ENCODE measurements at regions not wholly inside any gene's neighbourhood (a gene's known extent, or its start where the extent isn't known, plus 50 kb on each side); places are given as distances from the start of the nearest gene placed in this dataset.
A peak's percentile ranks its signal among the peaks of the same experiment; 100 is the strongest.
"Not testable (repeated sequence)": the region's sequence is repeated elsewhere in the genome, so short reads cannot be mapped to it uniquely, and the experiment has no call there.

DNA sequence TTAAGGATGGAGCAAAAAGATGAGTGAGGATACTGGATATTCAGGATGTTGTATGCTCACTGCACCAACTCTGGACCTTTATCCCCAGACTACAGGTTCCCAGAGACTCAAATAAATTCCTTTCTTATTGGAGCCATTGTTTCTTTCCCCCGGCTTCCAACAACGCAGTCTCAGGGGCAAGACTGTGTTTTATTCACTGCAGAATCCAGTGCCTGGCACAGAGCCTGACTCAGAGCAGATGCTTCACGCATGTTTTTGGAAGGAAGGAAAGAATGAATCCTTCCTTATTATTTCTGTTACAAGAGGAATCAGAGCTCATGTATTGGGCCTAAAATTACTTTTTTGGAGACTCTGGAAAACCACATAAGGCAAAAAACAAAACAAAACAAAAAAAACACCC, 96.0 kb upstream of the VGLL4 start:
- DNase-seq = peak; percentile 67

DNA sequence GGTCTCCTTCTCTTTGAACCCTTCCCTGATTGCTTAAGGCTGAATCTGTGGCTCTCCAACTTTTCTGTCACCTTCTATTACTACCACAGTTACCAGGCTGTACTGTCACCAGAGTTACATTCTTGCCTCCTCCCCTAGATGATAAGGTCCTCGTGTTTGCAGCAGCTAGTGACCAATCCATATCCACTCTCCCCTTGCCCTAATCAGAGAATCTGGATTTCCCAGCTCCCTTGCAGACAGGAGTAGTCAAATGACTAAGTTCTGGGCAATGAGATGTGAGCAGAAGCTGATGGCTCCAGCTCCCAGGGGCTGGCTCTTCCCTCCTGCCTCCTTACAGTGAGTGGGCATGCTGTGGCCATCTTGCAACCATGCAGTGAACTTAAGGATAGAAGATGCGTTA, 95.4 kb upstream of the VGLL4 start:
- DNase-seq = no peak

DNA sequence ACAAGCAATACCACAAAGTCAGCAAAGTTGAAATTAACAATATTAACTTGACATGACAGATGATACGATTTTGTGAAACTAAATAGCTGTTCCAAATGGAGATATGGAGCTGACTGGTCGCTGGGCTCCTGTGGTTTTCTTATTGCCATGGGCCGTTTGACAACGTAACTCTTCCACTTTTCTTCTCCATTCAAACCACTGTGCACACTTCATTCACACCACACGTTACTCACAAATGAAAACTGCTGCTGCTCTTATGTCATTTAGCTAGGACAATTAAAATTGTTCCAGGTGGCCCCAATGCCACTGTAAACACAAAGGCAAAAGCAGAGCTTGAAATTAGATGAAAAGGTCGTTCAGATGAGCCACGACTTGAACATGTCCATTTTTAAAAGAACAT, 94.0 kb upstream of the VGLL4 start:
- DNase-seq = no peak

DNA sequence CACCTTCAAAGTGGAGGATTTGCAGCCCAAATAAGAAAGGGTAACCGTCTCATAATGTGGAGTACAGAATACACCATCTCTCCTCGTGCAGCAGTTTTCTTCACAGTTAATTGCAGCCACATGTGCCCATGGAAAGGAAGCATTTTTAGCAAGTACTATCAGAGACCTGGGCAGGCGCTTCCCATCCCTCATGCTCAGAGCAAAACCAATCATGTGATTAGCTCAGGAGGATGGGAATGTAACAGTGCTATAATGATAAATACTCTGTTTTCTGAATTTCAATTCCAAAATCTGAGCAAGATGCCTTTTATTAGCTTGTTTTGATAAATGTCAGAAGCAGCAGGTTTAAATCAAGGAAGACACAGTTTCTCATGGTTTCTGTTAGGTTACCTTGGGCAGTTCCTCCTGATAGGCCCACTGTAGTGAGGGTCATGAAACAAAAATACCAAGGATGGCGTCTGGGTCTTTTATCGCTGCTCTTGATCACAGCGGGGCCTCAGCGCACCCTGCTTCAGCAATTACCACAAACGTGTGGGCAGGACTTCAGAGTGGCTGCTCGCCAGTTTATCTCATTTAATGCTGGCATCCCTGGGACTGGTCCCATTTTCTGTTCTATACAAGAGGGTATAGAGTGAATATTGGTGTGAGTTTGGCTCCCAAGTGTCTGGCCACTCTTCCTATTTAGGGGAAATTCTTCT, 92.6 kb upstream of the VGLL4 start:
- no peak for DNase-seq

DNA sequence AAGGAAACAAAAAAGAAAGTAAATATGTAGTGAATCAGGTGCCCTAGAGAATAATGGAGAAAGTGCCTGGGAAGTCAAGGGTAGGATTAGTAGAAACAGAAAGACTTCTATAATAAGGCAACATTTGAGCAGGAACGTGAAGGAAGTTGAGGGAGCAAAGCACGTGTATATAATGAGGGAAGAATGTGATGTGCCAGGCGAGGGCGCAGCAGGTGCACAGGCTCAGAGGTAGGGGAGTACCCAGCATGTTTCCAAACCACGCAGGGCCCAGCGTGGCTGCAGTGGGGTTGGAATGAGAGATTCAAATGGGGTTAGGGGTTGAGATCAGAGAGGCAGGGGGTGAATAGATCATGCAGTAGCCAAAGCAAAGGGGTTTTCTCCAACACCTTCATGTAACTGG, 91.9 kb upstream of the VGLL4 start:
- DNase-seq = no peak

DNA sequence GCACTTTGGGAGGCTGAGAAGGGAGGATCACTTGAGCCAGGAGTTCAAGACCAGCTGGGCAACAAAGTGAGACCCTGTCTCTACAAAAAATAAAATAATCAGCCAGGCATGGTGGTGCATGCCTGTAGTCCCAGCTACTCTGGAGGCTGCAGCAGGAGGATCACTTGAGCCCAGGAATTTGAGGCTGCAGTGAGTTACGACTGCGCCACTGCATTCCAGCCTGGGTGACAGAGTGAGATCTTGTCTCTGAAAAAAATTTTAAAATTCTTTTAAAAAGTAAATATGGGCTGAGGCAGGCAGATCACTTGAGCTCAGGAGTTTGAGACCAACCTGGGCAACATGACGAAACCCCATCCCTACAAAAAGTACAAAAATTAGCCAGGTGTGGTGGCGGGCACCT, 91.4 kb upstream of the VGLL4 start:
- not testable (repeated sequence) for DNase-seq

DNA sequence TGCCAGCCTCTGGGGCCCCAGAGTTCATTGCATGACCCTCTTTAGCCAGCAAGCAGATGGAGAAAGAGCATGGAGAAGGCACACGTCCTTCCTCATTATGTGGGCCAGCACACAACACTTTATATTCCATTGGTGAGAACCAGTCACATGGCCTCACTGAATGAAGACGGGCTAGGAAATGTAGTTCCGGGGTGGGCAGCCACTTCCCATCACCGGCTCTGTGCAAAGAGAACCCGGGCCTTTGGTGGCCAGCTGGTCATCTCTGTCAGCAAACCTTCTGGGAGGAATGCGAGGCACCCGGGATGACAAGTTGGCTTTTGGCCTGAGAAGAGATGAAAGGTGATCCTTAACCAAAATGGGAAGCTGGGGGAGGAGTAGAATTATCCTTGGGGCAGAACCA, 90.2 kb upstream of the VGLL4 start:
- no peak for DNase-seq

DNA sequence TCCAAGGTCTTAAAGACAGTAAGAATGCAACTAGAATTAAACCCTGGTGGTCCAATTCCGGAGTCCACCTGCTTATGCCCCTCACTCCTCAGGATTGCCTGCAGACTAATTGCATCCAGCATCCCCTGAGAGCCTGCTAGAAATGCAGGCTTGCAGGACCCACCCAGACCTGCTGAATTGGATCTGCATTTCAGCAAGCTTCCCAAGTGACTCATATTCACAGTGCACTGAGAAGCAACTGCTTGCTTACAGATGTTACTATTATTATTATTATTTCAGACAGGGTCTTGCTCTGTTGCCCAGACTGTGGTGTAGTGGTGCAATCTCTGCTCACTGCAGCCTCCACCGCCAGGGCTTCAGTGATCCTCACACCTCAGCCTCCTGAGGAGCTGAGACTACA, 83.5 kb upstream of the VGLL4 start:
- no peak for DNase-seq

DNA sequence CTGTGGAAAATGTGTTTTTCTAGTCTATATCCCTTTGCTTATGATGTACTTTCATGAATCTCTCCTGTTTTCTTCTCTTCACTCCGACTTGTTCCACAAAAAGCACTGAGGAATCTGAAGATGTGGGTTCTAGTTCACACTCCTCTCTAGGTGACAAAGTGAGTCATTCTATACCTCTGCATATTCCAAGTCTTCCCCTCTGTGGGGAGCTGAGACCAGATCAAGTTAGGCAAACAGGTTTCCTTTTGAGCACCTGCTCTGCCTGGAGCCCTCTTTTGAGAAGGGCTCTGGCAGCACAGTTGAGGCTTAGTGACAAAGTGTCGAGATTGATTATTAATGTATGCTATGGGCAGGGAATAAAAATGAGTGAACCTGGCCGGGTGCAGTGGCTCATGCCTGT, 82.4 kb upstream of the VGLL4 start:
- no peak for DNase-seq

DNA sequence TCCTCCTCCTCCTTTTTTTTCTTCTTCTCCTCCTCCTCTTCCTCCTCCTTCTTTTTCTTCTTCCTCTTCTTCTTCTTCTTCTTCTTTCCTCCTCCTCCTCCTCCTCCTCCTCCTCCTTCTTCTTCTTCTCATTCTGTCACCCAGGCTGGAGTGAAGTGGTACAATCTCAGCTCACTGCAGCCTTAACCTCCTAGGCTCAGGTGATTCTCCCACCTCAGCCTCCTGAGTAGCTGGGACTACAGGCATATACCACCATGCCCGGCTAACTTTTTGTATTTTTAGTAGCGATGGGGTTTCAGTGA, 81.6 kb upstream of the VGLL4 start:
- not testable (repeated sequence) for DNase-seq

DNA sequence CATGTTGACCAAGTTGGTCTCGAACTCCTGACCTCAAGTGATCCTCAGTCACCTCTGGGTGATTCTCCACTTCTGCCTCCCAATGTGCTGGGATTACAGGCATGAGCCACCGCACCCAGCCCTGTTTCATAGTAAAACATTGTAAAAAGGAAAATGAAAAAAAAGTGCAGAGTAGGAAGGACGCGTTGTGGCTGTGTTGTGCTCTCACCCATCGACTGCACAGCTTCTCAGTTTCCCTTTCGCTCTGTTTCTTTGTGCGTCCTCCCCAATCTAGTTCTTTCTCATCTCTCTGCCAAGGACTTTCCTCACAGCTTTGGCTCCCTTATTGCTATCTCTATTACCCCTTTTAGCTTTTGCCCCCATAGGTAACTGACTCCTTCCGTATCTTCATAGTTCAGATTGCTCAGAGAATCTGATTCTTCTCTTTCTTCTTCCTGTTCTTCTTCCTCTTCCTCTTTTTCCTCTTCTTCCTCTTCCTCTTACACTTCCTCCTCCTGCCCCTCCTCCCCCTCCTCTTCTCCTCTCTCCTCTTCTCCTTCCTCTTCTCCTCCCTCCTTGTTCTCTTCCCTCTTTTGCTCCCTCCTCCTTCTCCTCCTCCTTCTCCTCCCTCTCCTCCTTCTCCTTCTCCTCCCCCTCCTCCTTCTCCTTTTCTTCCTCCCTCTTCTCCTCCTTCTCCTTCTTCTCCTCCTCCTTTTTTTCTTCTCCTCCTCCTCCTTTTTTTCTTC, 81.1 kb upstream of the VGLL4 start:
- DNase-seq = no peak

DNA sequence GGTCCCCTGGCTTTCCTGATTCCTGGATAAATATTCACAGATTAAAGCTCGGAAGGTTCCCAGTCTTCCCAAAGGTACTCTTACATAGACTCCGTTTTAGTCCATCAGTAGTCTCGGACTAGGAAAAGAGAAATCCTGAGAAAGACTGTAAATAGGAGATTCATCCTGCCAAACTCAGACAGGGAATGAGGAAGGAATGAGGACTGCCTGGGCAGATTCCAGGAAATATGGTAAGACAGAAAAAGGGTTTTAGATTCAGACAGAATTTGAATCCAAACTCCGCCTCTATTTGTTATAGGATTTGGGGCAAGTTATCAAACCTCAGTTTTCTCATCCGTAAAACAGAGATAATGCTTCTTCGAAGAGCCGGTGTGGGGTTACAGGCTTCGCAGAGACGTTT, 77.8 kb upstream of the VGLL4 start:
- no peak for DNase-seq

DNA sequence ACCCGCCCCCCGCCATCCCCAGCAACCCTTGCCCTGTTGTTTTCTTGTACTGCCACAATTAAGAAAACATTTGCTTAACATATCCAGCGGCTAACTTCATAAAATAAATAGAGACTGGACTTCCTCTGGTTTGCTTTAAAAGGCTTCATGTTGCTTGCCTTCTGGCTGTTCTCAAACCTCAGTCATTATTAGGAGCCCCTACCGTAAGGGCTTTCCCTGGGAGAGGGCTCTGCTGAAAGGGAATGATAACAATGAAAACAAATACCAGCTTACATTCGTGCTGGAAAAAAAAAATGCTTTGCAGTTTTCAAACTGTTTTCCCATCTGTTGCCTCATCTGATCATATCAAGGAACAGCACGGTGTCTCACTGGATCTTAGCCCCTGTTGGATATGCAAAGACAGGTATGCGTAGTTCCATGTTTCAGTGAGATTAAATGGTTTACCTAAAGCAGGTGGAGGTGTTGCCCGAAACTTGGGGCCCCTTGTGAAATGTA, 77.2 kb upstream of the VGLL4 start:
- no peak for DNase-seq

DNA sequence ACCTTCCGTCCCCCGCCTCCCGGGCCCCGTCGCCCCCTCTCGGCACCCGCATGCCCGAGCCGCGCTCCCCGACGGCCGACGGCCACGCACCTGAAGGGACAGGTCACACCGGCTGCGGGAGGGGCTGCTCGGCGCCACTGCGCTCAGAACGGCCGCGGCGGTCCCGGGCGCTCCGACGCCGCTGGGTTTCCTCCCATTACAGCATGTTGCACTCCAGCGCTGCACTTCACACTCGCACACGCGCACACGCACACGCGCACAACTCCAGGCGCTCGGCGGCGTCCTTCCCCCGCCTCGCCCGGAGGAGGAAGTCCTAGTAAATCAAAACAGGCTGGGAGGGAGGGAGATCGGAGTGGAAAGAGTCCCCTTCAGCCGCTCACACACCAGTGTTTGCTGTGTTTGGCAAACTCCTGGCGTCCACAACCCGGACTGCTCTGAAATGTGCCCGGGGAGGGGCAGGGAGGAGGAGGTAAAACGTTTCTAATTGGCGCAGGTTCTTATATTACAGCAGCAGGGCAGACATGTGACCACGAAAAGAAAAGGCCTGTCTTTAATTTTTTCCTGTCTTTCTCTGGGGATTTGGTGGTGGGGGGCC, 76.7 kb upstream of the VGLL4 start:
- DNase-seq = peak; percentile 81

DNA sequence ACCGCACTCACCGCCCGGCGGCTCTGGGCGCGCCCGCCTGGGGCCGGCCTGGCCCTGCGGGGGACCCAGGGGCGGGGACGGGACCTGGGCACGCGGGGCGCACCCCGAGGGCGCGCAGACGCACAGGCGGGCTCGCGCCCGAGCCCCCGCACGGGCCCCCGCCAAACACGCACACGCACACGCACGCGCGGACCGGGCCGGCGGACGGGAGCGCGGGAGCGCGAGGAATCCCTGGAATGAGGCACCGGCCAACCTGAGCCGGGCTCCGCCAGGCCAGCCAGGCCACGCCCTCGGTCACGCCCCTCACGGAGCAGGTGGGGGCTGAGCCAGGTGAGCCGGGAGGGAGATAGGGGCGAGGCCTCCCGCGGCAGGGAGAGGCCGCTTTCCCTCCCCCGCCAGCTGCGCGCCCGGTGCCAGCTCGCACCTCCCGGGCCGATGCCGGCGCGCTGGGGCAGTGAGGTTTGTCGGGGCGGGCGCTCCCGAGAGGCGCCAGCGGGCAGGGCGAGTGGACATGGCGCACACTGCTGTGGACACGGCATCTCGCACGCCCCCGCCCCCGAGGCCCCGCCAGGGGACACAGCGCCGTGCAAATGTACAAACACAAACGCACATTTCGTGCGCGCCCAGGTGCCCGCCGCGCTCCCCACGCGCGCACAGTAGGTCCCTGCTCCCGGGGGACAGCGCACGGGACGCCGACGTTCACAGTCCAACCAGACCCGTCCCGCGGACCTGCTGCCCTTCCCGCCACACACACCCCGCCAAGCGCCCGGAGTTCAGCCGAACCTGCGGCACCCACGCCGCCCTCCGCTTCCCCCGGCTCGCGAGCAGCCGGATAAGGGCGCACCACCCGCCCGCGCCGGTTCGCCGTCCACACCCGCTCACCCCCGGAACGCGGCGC, 75.9 kb upstream of the VGLL4 start:
- peak; percentile 82 for DNase-seq

DNA sequence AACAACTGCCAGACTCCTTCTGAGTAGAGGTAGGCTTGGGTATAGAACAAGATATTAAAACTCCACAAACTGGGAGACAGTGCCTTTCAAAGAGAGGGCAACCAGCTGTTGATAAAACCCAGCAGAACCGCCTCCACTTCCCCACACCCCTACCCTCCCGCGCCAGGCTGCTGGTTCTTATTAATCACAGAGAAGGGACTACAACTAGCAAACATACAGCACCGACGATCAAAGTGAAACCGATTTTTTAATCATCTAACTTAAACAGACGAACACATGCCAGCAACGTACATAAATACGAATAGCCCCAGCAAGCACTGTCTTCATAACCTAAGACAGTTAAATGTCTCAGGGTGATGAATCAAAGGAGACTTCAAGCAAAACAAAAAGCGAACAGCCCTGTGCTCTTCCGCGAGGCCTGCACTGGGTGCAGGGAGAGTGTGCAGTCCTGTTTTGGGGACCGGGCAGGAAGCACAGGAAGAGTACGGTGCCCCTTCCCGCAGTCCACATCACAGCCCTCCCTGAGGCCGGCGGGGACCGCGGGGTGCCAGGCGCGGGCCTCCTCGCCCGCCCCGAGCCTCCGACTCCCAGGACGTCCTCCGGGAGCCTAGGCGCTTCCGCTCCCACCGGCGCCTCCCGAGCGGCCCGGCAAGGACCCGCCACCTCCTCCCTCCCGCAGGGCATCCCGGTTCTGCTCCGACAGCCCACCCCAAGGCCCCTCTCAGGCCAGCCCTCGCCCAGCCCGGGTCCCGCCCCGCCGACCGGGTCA, 75.1 kb upstream of the VGLL4 start:
- peak; percentile 71 for DNase-seq

DNA sequence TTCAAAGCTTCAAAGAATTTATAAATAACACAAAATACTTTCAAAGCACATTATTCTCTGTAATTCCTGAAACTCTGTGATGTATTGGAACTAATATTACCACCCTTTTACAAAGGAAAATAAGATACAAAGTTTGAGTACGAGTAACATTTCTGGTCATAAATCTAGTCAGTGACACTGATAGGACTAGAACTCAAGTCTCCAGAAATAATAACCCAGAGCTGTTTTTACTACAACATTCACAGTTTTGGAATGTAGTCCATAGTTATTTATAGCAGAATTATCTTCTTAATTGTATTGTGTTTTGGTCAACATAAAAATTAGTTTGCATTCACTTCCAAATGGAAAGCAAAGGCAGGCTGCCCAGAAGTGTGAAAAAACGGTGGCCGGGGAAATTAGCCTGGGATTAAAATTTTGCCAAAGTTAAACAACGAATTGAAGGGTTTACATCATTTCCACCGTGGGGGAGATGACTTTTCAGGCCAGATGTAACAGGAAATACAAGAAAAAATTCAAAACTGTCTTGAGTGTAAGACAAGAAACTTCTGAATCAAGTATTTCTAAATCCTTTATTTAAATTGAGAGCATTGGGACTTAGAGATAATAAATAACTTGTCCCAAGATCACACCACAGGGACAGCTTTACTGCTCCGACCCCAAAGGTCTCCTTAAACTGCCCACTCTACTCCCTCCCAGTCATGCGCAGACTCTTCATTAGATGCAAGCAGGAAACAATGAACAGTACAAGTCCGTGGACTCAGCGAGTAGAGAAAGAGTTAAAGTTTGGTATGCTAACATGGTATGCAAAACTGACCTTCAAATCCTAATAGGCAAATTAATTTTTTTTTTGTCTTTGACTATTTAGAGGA, 74.3 kb upstream of the VGLL4 start:
- no peak for DNase-seq

DNA sequence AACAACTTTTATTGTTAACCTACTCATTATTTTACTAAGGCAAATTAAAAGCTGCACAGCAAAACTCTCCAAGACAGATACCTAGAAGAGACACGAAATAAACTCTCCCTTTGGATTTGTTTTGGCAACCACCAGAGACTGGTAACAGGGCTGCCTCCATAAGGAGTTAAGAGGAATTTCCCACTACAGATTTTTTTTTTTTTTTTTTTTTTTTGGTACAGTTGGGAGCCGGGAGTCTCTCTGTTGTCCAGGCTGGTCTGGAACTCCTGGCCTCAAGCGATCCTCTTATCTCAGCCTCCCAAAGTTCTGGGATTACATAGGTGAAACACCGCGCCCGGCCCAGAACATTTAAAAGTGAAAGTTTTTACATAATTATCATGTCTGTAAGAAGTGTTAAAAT, 73.6 kb upstream of the VGLL4 start:
- DNase-seq = no peak

DNA sequence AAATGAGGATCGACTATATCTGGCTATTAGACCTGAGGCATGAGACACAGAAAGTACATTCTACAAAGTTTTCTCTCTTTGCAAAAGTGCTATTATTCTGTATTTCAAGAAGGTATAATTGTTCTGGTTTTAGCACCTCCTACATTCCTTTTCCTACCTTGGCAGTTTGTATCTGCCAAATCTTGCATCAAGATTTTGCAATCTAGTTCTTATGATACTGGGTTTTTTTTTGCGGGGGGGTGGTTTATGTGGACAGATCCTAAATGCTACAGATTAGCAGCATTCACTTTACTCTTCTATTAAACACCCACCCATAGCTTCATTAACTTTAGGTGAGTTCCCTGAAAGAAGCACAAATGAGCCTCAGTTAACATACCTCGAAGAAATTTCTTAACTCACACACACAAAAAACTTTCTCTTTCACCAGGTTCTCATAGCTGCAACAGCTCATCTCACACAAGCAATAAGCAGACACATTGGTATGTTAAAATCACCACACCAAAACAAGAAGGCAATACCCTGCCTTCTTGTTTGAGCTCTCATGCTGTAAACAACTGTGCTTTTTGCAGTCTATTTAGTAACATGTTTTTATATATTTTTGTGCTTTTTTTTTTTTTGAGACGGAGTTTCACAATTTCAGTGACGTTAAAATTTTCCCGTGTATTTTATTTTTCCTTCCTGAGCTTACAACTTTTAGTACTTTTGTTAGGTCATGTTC, 73.0 kb upstream of the VGLL4 start:
- no peak for DNase-seq

DNA sequence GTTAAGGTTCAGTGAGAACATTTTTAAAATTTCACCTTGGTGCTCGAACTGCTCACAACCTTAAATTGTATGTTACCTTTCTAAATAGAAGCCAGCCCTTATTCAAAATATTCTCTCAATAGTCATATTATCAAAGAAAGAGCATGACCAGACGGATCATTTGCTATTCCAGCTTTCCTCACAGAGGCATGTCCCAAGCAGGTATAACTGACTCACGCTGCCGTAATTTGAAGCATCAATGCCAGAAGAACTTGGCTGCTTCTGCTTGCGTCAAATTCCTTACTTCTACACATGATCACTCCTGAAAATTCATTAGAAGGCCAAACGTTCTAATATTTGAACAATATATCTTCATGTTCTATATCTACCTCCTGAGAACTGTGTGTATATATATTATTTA, 69.5 kb upstream of the VGLL4 start:
- no peak for DNase-seq

DNA sequence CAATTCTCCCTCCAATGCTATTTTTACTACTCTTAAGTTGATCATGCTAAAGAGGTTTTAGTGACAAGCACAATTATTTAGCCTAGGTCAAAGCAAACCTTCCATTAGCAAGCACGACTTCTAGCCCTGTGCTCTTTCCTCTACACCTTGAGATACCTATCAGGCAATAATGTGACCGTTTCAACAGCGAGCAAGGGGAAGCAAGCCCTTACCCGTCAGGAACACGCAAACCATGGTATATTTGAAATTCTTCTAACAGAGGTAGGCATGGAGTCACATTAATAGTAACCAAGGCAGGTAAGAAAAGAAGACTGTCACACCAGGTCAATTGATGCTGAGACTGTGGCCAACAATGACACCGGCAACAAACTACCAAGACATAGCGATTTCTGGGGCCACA, 68.9 kb upstream of the VGLL4 start:
- DNase-seq = no peak
